PFSK-1 (cell line): ENCODE measurements at regions not wholly inside any gene's neighbourhood (a gene's known extent, or its start where the extent isn't known, plus 50 kb on each side); places are given as distances from the start of the nearest gene placed in this dataset.

ENCODE experiments used
- FOXP2 ChIP-seq: optimal IDR thresholded peaks from 2 replicates; pipeline ENCODE3; 2011; ENCODE audit warnings: borderline replicate concordance, control low read depth, inconsistent platforms; ENCODE audit not compliant: insufficient read depth; ENCODE audit errors: extremely low read length, extremely low read depth
- POLR2AphosphoS5 ChIP-seq: IDR thresholded peaks from 2 replicates; pipeline ENCODE4 v1.6.1; 2012; ENCODE audit warnings: low read depth, mild to moderate bottlenecking, control low read depth, low read length, moderate library complexity
- SIN3A ChIP-seq: IDR thresholded peaks from 2 replicates; pipeline ENCODE4 v1.6.1; 2012; ENCODE audit warnings: mild to moderate bottlenecking, low read length, moderate library complexity, borderline replicate concordance; ENCODE audit not compliant: insufficient read depth
- TAF1 ChIP-seq: IDR thresholded peaks from 2 replicates; pipeline ENCODE4 v1.6.1; 2012; ENCODE audit warnings: low read length, control low read depth, borderline replicate concordance; ENCODE audit not compliant: insufficient read depth
- TF ChIP-seq, protein P1 (sequence below), 2 experiments: IDR thresholded peaks; 2 replicates each; pipeline versions ENCODE4 v1.6.1 to v1.8.0; 2011 to 2012; ENCODE audit warnings: low read depth in 2 of 2, low read length in 2 of 2, control low read depth in 1 of 2, inconsistent platforms in 1 of 2, mild to moderate bottlenecking in 1 of 2, moderate library complexity in 1 of 2; ENCODE audit not compliant: insufficient read depth in 1 of 2

DNA sequence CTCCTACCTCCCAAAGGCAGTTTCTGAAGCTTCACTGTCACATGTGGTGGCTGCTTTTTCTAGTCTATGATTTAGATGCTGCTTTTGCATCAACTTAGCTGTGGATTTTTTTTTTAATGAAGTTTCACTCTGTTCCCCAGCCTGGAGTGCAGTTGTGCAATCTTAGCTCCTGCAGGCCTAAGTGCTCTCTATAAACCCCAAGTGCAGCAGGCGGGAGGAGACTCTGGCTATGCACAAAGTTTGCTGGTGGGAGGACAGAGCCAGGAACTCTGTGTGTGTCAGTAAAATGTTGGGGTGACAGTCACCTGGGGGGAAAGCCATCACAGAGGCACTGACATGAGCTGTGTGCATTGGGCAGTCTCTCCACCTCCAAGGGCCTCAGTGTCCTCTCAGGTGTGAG, 138.8 kb upstream of the FAM20C start:
- no peak for TF ChIP-seq TAF1
- no peak for TF ChIP-seq FOXP2
- no peak for TF ChIP-seq SIN3A
- TF ChIP-seq POLR2AphosphoS5: no peak
- TF ChIP-seq, protein P1, sequence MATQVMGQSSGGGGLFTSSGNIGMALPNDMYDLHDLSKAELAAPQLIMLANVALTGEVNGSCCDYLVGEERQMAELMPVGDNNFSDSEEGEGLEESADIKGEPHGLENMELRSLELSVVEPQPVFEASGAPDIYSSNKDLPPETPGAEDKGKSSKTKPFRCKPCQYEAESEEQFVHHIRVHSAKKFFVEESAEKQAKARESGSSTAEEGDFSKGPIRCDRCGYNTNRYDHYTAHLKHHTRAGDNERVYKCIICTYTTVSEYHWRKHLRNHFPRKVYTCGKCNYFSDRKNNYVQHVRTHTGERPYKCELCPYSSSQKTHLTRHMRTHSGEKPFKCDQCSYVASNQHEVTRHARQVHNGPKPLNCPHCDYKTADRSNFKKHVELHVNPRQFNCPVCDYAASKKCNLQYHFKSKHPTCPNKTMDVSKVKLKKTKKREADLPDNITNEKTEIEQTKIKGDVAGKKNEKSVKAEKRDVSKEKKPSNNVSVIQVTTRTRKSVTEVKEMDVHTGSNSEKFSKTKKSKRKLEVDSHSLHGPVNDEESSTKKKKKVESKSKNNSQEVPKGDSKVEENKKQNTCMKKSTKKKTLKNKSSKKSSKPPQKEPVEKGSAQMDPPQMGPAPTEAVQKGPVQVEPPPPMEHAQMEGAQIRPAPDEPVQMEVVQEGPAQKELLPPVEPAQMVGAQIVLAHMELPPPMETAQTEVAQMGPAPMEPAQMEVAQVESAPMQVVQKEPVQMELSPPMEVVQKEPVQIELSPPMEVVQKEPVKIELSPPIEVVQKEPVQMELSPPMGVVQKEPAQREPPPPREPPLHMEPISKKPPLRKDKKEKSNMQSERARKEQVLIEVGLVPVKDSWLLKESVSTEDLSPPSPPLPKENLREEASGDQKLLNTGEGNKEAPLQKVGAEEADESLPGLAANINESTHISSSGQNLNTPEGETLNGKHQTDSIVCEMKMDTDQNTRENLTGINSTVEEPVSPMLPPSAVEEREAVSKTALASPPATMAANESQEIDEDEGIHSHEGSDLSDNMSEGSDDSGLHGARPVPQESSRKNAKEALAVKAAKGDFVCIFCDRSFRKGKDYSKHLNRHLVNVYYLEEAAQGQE (IDR thresholded peaks at IDR 0.05; ENCODE audit: insufficient read depth in 1 of 2, low read depth in 2 of 2, low read length in 2 of 2): no peak

DNA sequence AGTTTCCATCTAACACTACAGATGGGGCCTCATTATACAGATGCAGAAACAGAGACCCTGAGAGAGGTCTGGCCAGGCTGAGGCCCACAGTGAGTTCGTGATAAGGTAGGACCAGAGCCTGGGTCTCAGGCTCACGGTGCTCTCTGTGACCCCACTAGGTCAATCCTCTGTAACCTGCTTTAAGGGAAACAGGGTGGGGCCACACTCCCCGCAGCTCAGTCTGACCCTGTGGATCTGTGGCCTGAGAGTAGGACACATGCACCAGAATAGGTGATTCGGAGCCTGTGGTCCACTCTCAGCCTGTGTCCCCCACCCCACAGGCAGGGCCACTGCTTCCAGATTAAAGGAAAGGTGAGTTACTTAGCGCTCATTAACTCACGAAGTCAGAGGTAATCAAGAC, 137.8 kb upstream of the FAM20C start:
- TF ChIP-seq, protein P1 (IDR thresholded peaks at IDR 0.05; ENCODE audit: insufficient read depth in 1 of 2, low read depth in 2 of 2, low read length in 2 of 2): no peak
- TF ChIP-seq FOXP2 (no peak), SIN3A (no peak), TAF1 (no peak), POLR2AphosphoS5 (no peak)

DNA sequence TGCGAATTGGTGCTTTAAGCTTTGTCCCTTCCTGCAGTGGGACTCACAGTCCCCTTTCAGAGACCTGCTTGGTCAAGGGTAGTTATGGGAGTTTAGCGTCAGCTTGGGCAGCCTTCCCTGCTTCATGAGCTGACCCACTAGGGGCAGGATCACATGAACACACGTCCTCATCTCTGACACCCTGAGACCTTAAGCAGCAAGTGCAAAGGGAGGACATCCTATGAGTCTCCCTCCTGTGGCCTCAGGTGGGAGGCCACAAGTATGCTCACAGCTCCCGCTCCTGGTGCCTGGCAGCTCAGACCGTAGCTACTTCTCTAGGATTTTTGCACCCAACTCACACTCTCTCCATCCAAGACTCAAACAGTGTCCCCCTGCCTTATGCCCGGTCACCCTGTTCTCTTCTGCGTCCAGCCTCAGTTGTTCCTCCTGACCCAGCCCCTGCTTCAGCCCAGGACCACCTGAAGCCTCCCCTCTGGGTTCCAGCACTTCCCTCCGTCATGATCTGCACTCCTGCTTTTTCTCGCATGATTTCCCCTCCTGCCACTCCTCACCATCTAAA, 136.6 kb upstream of the FAM20C start:
- TF ChIP-seq POLR2AphosphoS5 (no peak), TAF1 (no peak), FOXP2 (no peak), SIN3A (no peak)
- TF ChIP-seq, protein P1 (IDR thresholded peaks at IDR 0.05; ENCODE audit: insufficient read depth in 1 of 2, low read depth in 2 of 2, low read length in 2 of 2): no peak

DNA sequence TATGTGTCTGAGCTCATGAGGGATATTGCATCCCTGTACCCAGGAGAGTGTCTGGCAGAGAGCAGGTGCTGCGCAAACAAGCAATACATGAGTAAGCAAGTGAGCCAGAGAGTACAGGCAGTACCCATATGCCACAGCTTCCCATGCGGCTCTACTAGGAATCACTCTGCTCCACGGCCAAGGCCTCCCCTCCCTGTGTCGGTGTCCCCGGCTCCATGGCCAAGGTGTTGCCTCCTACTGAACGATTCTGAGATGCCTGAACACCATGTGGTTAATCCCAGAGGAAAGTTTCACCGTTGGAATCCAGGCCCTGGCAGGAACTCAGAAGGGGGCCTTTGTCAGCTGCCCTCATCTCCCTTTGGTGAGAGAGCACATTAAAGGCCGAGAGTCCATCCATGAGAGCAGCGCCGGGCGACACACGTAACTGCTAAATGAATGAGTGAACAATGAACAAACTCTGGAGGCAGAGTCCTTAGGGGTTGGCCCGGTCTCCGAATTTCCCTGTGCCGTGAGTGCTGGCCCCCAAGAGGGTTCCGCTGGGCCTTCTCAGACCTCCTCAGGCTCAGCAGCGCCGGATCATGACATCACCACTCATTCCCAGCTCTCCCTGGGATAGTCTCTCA, 136.0 kb upstream of the FAM20C start:
- TF ChIP-seq, protein P1 (IDR thresholded peaks at IDR 0.05; ENCODE audit: insufficient read depth in 1 of 2, low read depth in 2 of 2, low read length in 2 of 2): no peak
- TF ChIP-seq TAF1: no peak
- no peak for TF ChIP-seq FOXP2
- TF ChIP-seq POLR2AphosphoS5: no peak
- TF ChIP-seq SIN3A: no peak

DNA sequence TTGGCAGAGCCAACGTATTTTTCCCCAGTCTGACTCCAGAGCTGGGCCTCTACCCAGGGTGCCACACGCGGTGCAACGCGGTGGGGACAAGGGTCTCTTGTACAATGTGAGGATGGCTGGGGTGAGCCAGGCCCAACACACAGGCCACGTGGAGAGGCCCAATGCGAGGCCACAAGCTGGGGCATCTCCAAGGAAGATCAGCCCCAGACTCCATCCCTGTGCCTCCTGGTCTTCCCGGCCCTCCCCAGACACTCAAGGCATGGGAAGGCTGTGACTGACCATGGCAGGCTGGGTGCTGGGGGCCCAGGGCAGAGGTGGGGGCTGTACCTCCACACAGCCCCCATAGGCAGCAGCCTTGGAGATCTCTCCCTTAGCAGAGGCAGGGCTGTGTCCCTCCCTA, 135.3 kb upstream of the FAM20C start:
- no peak for TF ChIP-seq POLR2AphosphoS5
- TF ChIP-seq FOXP2: no peak
- TF ChIP-seq SIN3A: no peak
- TF ChIP-seq TAF1: no peak
- TF ChIP-seq, protein P1 (IDR thresholded peaks at IDR 0.05; ENCODE audit: insufficient read depth in 1 of 2, low read depth in 2 of 2, low read length in 2 of 2): no peak
